ENCODE measurements at regions not wholly inside any gene's neighbourhood (a gene's known extent, or its start where the extent isn't known, plus 50 kb on each side); places are given as distances from the start of the nearest gene placed in this dataset.

DNA sequence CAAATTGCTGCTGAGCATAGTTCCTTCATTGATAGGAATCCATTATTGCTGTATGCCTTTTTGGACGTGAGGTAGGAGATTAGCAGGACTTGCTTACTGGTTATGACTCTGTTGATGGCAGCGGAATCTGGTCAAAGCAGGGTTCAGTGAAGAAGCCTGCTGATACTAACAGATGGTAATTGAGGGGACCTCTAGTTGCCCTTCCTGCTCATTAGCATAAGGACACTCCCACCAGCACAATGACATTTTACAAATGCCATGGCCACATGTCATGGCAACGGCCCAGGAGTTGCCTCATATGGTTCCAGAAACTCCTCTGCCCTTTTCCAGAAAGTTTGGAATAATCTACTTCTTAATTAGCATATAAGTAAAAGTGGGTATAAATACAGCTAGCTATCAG lies 417.5 kb downstream of the CDC14C start:
- CTCF ChIA-PET = no interaction called here
- no peak overlapping the region for H2BK5ac ChIP-seq (ENCODE audit: low read depth, low read length, poor library complexity, severe bottlenecking)
- no peak overlapping the region for H3K4me2 ChIP-seq (ENCODE audit: low read depth, low read length)
- no peaks in the 10 kb centered on the region for H3K79me1 ChIP-seq (ENCODE audit: low read depth in 1 of 2, low read length in 2 of 2)
- H4K20me1 ChIP-seq (ENCODE audit: insufficient read depth, low read length) = no peaks in the 10 kb centered on the region
- intact Hi-C loops (cut with micrococcal nuclease) = no loop called here
- peaks cover 4% of the 10 kb centered on the region for H3K9me3 ChIP-seq (ENCODE audit: control insufficient read depth, insufficient read depth, low read length)
- no peak overlapping the region for H3K23ac ChIP-seq (ENCODE audit: low read depth, low read length)
- H3K4me3 ChIP-seq (ENCODE audit: insufficient read depth, low read depth, low read length) = no peak overlapping the region
- no peak overlapping the region for H2BK15ac ChIP-seq (ENCODE audit: low read depth, low read length)
- TF ChIP-seq MAFK (IDR thresholded peaks at IDR 0.05; ENCODE audit: low read depth, low read length) (no peak), MAZ (IDR thresholded peaks at IDR 0.05; ENCODE audit: borderline replicate concordance, low read depth, low read length) (no peak), CHD1 (IDR thresholded peaks at IDR 0.05; ENCODE audit: low read depth, low read length) (no peak), FOS (IDR thresholded peaks at IDR 0.05; ENCODE audit: low read depth, low read length) (no peak), RFX5 (IDR thresholded peaks at IDR 0.05; ENCODE audit: low read depth, low read length) (no peak), BHLHE40 (IDR thresholded peaks at IDR 0.05; ENCODE audit: low read depth, low read length) (no peak), POLR2A (IDR thresholded peaks at IDR 0.05; ENCODE audit: low read depth, low read length) (no peak), CEBPB (IDR thresholded peaks at IDR 0.05; ENCODE audit: low read depth, low read length) (no peak), CTCF (conservative IDR thresholded peaks at IDR 0.05; ENCODE audit: low read depth, low read length) (no peak), NFE2L2 (IDR thresholded peaks at IDR 0.05; ENCODE audit: low read depth, low read length) (no peak), RAD21 (IDR thresholded peaks at IDR 0.05; ENCODE audit: low read length) (no peak)
- TF ChIP-seq, protein P1, sequence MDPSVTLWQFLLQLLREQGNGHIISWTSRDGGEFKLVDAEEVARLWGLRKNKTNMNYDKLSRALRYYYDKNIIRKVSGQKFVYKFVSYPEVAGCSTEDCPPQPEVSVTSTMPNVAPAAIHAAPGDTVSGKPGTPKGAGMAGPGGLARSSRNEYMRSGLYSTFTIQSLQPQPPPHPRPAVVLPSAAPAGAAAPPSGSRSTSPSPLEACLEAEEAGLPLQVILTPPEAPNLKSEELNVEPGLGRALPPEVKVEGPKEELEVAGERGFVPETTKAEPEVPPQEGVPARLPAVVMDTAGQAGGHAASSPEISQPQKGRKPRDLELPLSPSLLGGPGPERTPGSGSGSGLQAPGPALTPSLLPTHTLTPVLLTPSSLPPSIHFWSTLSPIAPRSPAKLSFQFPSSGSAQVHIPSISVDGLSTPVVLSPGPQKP (IDR thresholded peaks at IDR 0.05; ENCODE audit: borderline replicate concordance, low read depth, low read length) = no peak
- TF ChIP-seq, protein P2, sequence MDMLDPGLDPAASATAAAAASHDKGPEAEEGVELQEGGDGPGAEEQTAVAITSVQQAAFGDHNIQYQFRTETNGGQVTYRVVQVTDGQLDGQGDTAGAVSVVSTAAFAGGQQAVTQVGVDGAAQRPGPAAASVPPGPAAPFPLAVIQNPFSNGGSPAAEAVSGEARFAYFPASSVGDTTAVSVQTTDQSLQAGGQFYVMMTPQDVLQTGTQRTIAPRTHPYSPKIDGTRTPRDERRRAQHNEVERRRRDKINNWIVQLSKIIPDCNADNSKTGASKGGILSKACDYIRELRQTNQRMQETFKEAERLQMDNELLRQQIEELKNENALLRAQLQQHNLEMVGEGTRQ (IDR thresholded peaks at IDR 0.05; ENCODE audit: low read depth, low read length) = no peak
- no peak overlapping the region for H4K5ac ChIP-seq (ENCODE audit: low read depth, low read length)
- POLR2A ChIA-PET (ENCODE audit: unreplicated experiment) = no interaction called here
- no peaks in the 10 kb centered on the region for H3K4me1 ChIP-seq (ENCODE audit: control insufficient read depth, insufficient read depth, low read length)
- H4K91ac ChIP-seq (ENCODE audit: insufficient read depth, low read depth, low read length) = no peak overlapping the region
- no peak overlapping the region for H2BK20ac ChIP-seq (ENCODE audit: low read depth, low read length)
- ATAC-seq (ENCODE audit: low read depth) = no peak
- H3K9me1 ChIP-seq (ENCODE audit: insufficient read depth, low read length) = no peaks in the 10 kb centered on the region
- no peak overlapping the region for H3K4ac ChIP-seq (ENCODE audit: low read depth, low read length)
- no peak overlapping the region for H2BK120ac ChIP-seq (ENCODE audit: low read depth, low read length)
- in situ Hi-C loops (cut with MboI; ENCODE audit: low sequenced_read_pairs) = no loop called here
- H3K18ac ChIP-seq (ENCODE audit: low read depth, low read length) = no peak overlapping the region
- no peak overlapping the region for H3K27ac ChIP-seq (ENCODE audit: insufficient read depth, low read length)
- no peak overlapping the region for H2AFZ ChIP-seq (replicated peaks; ENCODE audit: low read length, poor library complexity)
- no peak overlapping the region for H3K9ac ChIP-seq (ENCODE audit: low read depth, low read length)
- H4K8ac ChIP-seq (ENCODE audit: low read depth in 2 of 2, low read length in 2 of 2) = no peak overlapping the region
- no peak overlapping the region for H2AK5ac ChIP-seq (ENCODE audit: low read depth, low read length)
- H3K27me3 ChIP-seq (ENCODE audit: control insufficient read depth, insufficient read depth, low read length) = no peaks in the 10 kb centered on the region
- H3K56ac ChIP-seq (ENCODE audit: extremely low read depth, insufficient read depth, low read length) = no peak overlapping the region
- no peak overlapping the region for H3K14ac ChIP-seq (replicated peaks; ENCODE audit: low read depth, low read length)
- no peak overlapping the region for H2AK9ac ChIP-seq (replicated peaks; ENCODE audit: low read depth, low read length, poor library complexity)
- no TSS peak for BruUV-seq (replicated peaks)
- WGBS, 2 experiments (ENCODE audit: extremely low coverage in 2 of 2, insufficient read length in 1 of 2) = no CpG with 5 or more reads among the region's 3 CpGs
- DNase-seq = no peak
- dilution Hi-C loops (cut with HindIII; ENCODE audit: low sequenced_read_pairs, unreplicated experiment) = no loop called here
- no peaks in the 10 kb centered on the region for H3K36me3 ChIP-seq (ENCODE audit: control insufficient read depth, insufficient read depth, low read length)

All from IMR-90 (cell line).